ENCODE measurements at regions not wholly inside any gene's neighbourhood (a gene's known extent, or its start where the extent isn't known, plus 50 kb on each side); places are given as distances from the start of the nearest gene placed in this dataset.

GRCh38 chr6:144335311-144335861 lies 50.3 kb downstream of the UTRN start:
- no peak for DNase-seq

DNA sequence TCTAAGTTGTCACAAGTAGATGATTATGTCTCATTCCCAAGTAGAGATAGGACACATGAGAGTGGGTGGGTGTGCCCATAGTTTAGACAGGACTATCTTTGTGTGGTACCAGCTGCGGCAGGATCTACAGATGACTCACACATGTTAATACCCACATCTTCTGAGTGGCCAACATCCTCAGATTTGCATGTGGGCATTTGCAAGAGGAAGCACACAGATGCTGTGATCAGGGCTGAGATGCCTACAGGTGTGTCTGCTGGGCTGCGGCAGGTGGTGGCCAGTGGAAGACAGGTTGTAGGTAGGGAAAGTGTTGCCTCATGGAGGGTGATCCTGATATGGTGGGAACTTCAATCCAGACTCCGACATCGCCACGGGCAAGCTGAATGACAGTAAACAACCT lies 50.8 kb downstream of the UTRN start:
- no peak for DNase-seq

- no peak for DNase-seq
Observed at GRCh38 chr6:144336900-144337299, 51.8 kb downstream of the UTRN start.

DNA sequence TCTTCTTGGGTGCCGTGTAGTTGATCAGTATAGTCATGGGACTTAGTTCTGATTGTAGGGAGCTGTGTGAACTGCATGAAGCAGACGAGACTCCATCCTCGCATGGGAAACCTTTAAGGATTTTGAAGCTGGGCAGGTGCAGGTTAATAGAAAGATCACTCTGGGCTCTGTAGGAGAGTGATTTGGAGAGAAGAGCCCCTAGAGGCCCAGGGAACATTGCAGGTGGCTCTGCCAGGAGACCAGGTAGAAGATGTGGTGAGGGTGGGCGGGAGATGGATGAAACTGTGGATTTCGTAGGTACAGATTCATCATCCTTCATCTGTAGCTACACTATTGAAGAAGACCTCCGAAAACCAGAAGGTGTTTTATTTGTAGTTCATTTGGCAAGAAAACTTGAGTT lies 53.3 kb downstream of the UTRN start:
- no peak for DNase-seq

GRCh38 chr6:144338951-144339700 lies 54.0 kb downstream of the UTRN start:
- DNase-seq = no peak

DNA sequence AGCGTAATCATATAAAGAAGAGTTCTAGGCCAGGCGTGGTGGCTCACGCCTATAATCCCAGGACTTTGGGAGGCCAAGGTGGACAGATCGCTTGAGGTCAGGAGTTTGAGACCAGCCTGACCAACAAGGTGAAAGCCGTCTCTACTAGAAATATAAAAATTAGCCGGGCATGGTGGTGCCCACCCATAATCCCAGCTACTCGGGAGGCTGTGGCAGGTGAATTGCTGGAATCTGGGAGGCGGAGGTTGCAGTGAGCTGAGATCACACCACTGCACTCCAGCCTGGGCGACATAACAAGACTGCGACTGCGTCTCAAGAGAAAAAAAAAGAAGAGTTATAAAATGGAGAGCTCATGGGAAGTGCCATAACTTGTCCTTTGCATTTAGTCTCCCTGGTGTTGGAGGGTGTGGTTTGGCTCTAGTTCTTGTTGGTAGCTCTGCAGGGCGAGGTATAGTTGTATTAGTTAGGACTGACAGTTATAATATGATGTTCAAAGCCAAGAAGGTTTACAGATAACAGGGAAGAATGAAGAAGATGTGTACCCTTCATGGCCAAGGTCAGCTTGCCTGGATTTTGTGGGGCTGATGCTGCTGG lies 54.8 kb downstream of the UTRN start:
- no peak for DNase-seq

DNA sequence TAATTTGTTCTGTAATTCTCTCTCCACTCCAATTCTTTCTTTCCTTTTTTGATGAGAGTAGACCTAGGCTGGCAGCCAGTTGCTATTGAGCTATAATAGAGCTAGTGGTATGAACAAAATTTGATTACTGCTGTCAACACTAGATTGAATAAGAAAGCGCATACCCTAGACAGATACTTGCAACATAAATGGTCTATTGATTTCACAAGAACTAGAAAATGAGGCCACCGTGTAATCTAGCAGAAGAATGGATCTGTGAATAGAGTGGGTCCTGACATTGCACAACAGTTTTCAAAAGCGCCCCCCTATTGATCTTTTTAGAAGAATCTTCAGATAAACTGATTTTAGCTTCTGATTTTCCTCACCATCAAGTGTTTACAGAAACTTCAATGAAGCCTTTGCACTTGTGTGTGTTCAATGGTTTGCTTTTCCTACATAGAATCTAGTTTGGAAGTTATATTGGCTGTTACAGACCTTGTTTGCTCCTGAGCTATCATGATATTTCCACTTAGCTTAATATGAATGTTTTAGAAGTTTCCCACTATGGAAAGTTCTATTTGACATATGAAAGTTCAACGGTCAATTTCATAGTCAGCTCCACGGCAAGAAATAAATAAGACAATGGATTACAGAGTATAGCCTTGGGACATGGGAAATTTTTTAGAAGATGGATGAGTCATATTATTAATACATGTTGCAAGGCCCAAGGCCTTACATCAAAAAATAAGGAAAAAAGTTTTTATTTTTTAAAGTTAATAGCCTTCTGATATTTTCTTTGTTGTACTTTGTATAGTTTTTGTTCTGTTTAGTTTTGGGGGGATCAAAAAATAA lies 55.6 kb downstream of the UTRN start:
- no peak for DNase-seq

GRCh38 chr6:144341831-144342527 lies 56.8 kb downstream of the UTRN start:
- DNase-seq = no peak

GRCh38 chr6:144343701-144344428 lies 58.7 kb downstream of the UTRN start:
- peak; percentile 12 for DNase-seq

DNA sequence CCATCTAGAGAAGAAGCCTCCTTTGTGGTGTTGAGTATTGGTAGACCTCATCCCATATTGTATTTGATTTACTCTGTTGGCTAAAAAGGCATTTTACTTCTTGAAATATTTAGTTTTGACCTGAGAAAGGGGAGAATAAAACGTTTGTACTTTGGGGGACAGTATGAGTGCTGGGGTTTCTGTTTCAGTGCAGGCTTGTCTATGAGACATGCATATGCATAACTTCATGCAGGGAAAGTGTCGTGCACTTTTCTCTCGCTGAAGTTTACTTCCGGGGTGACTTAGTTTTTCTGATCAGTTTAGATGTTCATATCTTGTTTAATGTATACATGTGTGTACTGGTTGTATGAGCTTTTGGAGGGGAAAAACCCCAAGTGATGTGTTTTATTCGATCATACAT lies 59.5 kb downstream of the UTRN start:
- no peak for DNase-seq

- no peak for DNase-seq
Observed at GRCh38 chr6:144345451-144345850, 60.3 kb downstream of the UTRN start.

DNA sequence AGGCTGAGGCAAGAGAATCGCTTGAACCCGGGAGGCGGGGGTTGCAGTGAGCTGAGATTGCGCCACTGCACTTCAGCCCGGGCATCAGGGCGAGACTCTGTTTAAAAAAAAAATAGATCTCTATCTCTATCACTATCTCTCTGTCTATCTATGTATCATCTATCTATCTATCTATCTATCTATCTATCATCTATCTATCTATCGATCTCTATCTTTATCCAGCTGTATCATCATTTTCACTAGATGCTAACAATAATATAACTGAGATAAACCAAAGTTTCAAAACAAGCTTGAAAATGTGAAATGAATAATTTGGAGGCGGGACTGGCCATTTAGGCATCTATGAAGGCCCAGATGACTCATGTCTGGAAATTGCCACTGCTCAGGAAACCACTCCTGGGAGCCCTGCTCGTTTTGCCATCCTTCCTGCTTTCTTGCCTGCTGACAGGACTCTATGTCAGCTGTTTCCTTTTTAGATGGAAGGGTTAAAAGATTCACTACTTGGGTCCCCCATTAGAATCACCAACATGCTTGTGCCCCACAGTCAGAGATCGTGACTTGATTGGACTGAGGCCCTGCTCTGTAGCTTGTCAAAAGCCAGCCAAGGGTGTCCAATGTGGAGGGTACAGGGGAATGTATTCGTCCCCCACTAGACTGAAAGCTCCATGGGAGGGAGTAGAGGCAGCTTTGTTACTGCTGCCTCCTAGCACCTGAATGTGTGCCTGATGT lies 61.7 kb downstream of the UTRN start:
- no peak for DNase-seq

DNA sequence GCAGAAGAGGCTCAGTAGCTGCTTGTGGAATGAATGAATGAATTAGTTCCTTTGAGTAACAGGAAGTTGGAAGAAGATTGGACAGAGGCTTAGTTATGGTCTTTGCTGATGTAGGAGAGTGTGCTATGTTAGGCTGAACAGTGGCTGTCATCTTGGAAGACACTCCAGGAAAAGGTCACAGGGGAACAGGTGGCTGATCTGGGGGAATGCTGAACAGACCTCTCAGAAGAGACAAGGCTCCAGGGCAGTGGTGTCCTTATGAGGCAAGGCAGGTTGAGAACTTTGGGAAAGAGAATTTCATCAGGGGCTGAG lies 62.3 kb downstream of the UTRN start:
- DNase-seq = no peak

DNA sequence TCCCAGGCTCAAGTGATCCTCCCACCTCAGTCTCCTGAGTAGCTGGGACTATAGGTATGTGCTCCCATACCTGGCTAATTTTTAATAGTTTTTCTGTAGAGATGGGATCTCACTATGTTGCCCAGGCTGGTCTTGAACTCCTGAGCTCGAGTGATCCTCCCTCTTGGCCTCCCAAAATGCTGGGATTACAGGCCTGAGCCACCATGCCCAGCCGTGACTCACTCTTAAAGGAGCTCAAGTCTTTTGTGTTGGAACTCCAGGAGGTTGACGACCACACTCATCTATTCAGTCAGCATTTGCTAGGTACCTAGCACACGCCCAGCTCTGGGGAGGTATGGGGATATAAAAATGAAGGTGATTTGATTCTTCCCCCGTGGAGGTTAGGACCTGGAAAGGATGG lies 62.8 kb downstream of the UTRN start:
- DNase-seq = no peak

- DNase-seq = no peak
Observed at GRCh38 chr6:144349690-144350527, 64.8 kb downstream of the UTRN start.

- DNase-seq = no peak
Observed at GRCh38 chr6:144350528-144350880, 65.4 kb downstream of the UTRN start.

DNA sequence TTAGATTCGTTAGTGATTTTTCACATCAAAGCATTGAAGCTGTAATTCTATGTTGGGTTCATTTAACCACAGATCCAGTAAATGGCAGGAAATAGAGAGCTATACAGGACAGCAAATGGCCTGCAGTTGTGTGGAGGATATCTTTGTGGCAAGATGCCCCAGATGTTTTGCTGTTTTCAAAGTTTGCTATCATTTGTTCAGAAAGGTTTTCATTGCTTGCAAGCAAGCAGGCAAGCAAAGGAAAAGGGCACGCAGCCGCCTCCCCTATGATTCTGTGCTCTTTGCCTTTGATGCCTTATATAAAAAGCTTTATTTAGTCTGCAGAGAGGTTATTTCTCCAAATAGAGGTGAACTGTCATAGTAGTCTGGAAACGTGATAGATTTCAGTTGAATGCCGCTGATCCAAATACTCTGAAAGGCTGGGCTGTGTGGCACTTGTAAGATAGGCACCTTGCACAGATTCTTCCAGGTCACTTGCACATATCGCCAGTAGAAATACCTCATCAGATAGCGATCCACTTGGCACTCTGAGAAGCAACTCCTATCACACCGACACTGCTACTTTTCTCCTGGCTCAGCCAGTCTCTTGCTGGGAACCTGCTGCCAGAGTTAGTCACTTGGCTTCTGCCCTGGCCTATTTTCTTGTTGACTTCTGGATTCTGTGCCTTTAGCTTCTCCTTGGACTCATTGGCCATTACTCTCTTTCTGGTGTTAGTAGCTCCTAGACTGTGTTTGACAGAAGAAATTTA lies 66.4 kb downstream of the UTRN start:
- no peak for DNase-seq

GRCh38 chr6:144352331-144352730 lies 67.2 kb downstream of the UTRN start:
- no peak for DNase-seq

- DNase-seq = no peak
Observed at GRCh38 chr6:144353871-144354314, 68.8 kb downstream of the UTRN start.

- no peak for DNase-seq
Observed at GRCh38 chr6:144359783-144360182, 74.6 kb downstream of the UTRN start.

Data from effector CD8-positive, alpha-beta T cell (primary cell).